GM12878 (cell line): ENCODE measurements at regions not wholly inside any gene's neighbourhood (a gene's known extent, or its start where the extent isn't known, plus 50 kb on each side); places are given as distances from the start of the nearest gene placed in this dataset.

Source experiments
- CTCF ChIP-seq, 3 experiments: IDR thresholded peaks in 2 of 3; conservative IDR thresholded peaks in 1 of 3; 2 replicates each; pipeline ENCODE4 v1.5.1; 2011; ENCODE audit warnings: low read depth in 3 of 3, low read length in 3 of 3, mild to moderate bottlenecking in 3 of 3, control low read depth in 2 of 3, moderate library complexity in 2 of 3, inconsistent platforms in 1 of 3, mixed read lengths in 1 of 3; ENCODE audit not compliant: control insufficient read depth in 2 of 3, insufficient read depth in 1 of 3; ENCODE audit errors: extremely low read depth in 1 of 3
- E2F4 ChIP-seq: IDR thresholded peaks from 2 replicates; pipeline ENCODE4 v1.6.1; 2012; ENCODE audit warnings: low read depth, low read length, improper control_type of control experiment
- FOS ChIP-seq: IDR thresholded peaks from 3 replicates; pipeline ENCODE4 v1.6.1; 2011; ENCODE audit warnings: borderline replicate concordance; ENCODE audit not compliant: insufficient read length; ENCODE audit errors: extremely low read depth
- FOXM1 ChIP-seq: IDR thresholded peaks from 2 replicates; pipeline ENCODE4 v1.6.1; 2012; ENCODE audit warnings: low read depth, mild to moderate bottlenecking, inconsistent platforms, low read length, moderate library complexity
- HDAC6 ChIP-seq: fragments of 200-600 bp; sonication (generic); IDR thresholded peaks from one replicate; pipeline ENCODE4 v1.8.0; 2017; ENCODE audit warnings: antibody characterized with exemption; ENCODE audit not compliant: unreplicated experiment
- JUND ChIP-seq: IDR thresholded peaks from 2 replicates; pipeline ENCODE4 v1.6.1; 2012; ENCODE audit warnings: low read depth, mild to moderate bottlenecking, low read length, improper control_type of control experiment, moderate library complexity
- MXI1 ChIP-seq: fragments of 150-350 bp; IDR thresholded peaks from 2 replicates; pipeline ENCODE4 v1.6.1; 2011; ENCODE audit warnings: low read depth, mild to moderate bottlenecking, inconsistent platforms, low read length, improper control_type of control experiment
- NFXL1 ChIP-seq: fragments of 450-650 bp; IDR thresholded peaks from 2 replicates; pipeline ENCODE4 v1.6.1; 2017; ENCODE audit warnings: antibody characterized with exemption, mild to moderate bottlenecking, borderline replicate concordance
- POLR2A ChIP-seq: IDR thresholded peaks from 2 replicates; pipeline ENCODE4 v1.6.1; 2011; ENCODE audit warnings: low read depth, mild to moderate bottlenecking, low read length
- RAD21 ChIP-seq: IDR thresholded peaks from 2 replicates; pipeline ENCODE4 v1.6.1; 2011; ENCODE audit warnings: mild to moderate bottlenecking, low read depth, low read length, moderate library complexity; ENCODE audit not compliant: insufficient read depth
- RAD51 ChIP-seq: fragments of 450-650 bp; IDR thresholded peaks from 2 replicates; pipeline ENCODE4 v1.6.1; 2016; ENCODE audit warnings: moderate library complexity, mild to moderate bottlenecking, inconsistent platforms
- TAF1 ChIP-seq: IDR thresholded peaks from 2 replicates; pipeline ENCODE4 v1.6.1; 2011; ENCODE audit warnings: mild to moderate bottlenecking, low read depth, low read length, borderline replicate concordance
- YY1 ChIP-seq: IDR thresholded peaks from 2 replicates; pipeline ENCODE4 v1.6.1; 2011; ENCODE audit warnings: low read depth, mild to moderate bottlenecking, low read length

- TF ChIP-seq CTCF (IDR thresholded peaks at IDR 0.05 in 2 of 3, conservative IDR thresholded peaks at IDR 0.05 in 1 of 3; ENCODE audit: control insufficient read depth in 2 of 3, extremely low read depth in 1 of 3, insufficient read depth in 1 of 3, low read depth in 3 of 3, low read length in 3 of 3): no peak
- no peak for TF ChIP-seq YY1
- TF ChIP-seq FOS: no peak
- TF ChIP-seq RAD21: no peak
- no peak for TF ChIP-seq TAF1
- TF ChIP-seq MXI1: no peak
- no peak for TF ChIP-seq FOXM1
- TF ChIP-seq NFXL1: no peak
- TF ChIP-seq HDAC6: no peak
- no peak for TF ChIP-seq RAD51
- TF ChIP-seq E2F4: no peak
- TF ChIP-seq POLR2A: no peak
- no peak for TF ChIP-seq JUND
Measured at GRCh38 chr12:84719997-84720396, 192.6 kb downstream of the SLC6A15 start.
